SK-N-SH (cell line): ENCODE measurements at regions not wholly inside any gene's neighbourhood (a gene's known extent, or its start where the extent isn't known, plus 50 kb on each side); places are given as distances from the start of the nearest gene placed in this dataset.

Experiments used
- CTCF ChIA-PET: fragments of 300-600, 350-600 bp; formaldehyde crosslinking; extraction: SDS; loops from one replicate; lab custom pipeline; 2021; lab: Yijun Ruan, JAX
- POLR2A ChIA-PET: fragments of 350-600 bp; sonication (Branson Sonifier 250); formaldehyde crosslinking; extraction: SDS; loops from one replicate; lab custom pipeline; 2020; ENCODE audit warnings: antibody characterized with exemption, inconsistent platforms; lab: Yijun Ruan, JAX
- DNase-seq: peaks from one replicate; pipeline ENCODE4 v3.0.0; 2012
- H2AFZ ChIP-seq: fragments of 200-600 bp; sonication (generic); 2 replicates; pipeline ENCODE4 v1.8.1; 2016; ENCODE audit warnings: antibody characterized with exemption, mild to moderate bottlenecking, low read depth
- H3F3A ChIP-seq: fragments of 200-600 bp; sonication (generic); replicated peaks from 2 replicates; pipeline ENCODE3; 2016; ENCODE audit warnings: antibody characterized with exemption, mild to moderate bottlenecking; ENCODE audit not compliant: insufficient read depth
- H3K27ac ChIP-seq, 2 experiments: fragments of 200-500 bp in 1 of 2; fragments of 200-600 bp in 1 of 2; sonication (Bioruptor generic) in 1 of 2; sonication (generic), shearing (Covaris generic) in 1 of 2; 2 replicates each; pipeline versions ENCODE4 v1.5.1 to v1.6.1; 2014 to 2016; ENCODE audit warnings: low read depth in 2 of 2, inconsistent platforms in 1 of 2, low read length in 1 of 2, mild to moderate bottlenecking in 1 of 2, mixed read lengths in 1 of 2
- H3K27me3 ChIP-seq: fragments of 200-600 bp; sonication (generic), shearing (Covaris generic); 2 replicates; pipeline ENCODE4 v1.6.1; 2016; ENCODE audit warnings: mixed run types; ENCODE audit not compliant: insufficient read depth
- H3K36me3 ChIP-seq, 2 experiments: fragments of 200-500 bp in 1 of 2; fragments of 200-600 bp in 1 of 2; sonication (Bioruptor generic) in 1 of 2; sonication (generic) in 1 of 2; replicated peaks in 1 of 2; 2 replicates each; pipeline versions ENCODE3 to v1.5.1; 2014 to 2016; ENCODE audit warnings: low read length in 1 of 2, mild to moderate bottlenecking in 1 of 2; ENCODE audit not compliant: insufficient read depth in 2 of 2, control insufficient read depth in 1 of 2
- H3K4me1 ChIP-seq, 2 experiments: fragments of 200-500 bp in 1 of 2; fragments of 200-600 bp in 1 of 2; sonication (Bioruptor generic) in 1 of 2; sonication (generic), shearing (Covaris generic) in 1 of 2; 2 replicates each; pipeline versions ENCODE4 v1.5.1 to v1.6.1; 2014 to 2016; ENCODE audit warnings: low read depth in 1 of 2, low read length in 1 of 2, mixed run types in 1 of 2; ENCODE audit not compliant: insufficient read depth in 2 of 2, control insufficient read depth in 1 of 2
- H3K4me2 ChIP-seq: fragments of 200-600 bp; sonication (generic), shearing (Covaris generic); 2 replicates; pipeline ENCODE4 v1.6.1; 2017; ENCODE audit warnings: mixed run types
- H3K4me3 ChIP-seq, 2 experiments: fragments of 200-500 bp in 1 of 2; fragments of 200-600 bp in 1 of 2; sonication (Bioruptor generic) in 1 of 2; sonication (generic), shearing (Covaris generic) in 1 of 2; 2 replicates each; pipeline versions ENCODE4 v1.5.1 to v1.8.1; 2014 to 2016; ENCODE audit warnings: low read depth in 2 of 2, inconsistent platforms in 1 of 2, low read length in 1 of 2, mild to moderate bottlenecking in 1 of 2, mixed read lengths in 1 of 2, moderate library complexity in 1 of 2
- H3K79me2 ChIP-seq: fragments of 200-600 bp; sonication (generic); 2 replicates; pipeline ENCODE4 v1.8.1; 2017; ENCODE audit warnings: mild to moderate bottlenecking; ENCODE audit not compliant: insufficient read depth
- H3K9ac ChIP-seq: fragments of 200-600 bp; sonication (generic); 2 replicates; pipeline ENCODE4 v1.6.1; 2017; ENCODE audit warnings: mixed run types
- H3K9me2 ChIP-seq: fragments of 200-600 bp; sonication (generic); 2 replicates; pipeline ENCODE4 v1.6.1; 2017; ENCODE audit warnings: mixed run types
- H3K9me3 ChIP-seq: fragments of 200-600 bp; sonication (generic); 2 replicates; pipeline ENCODE4 v1.6.1; 2017; ENCODE audit warnings: mixed run types, mild to moderate bottlenecking, moderate library complexity
- H4K20me1 ChIP-seq: fragments of 200-600 bp; sonication (generic); 2 replicates; pipeline ENCODE4 v1.6.1; 2017; ENCODE audit warnings: mild to moderate bottlenecking, mixed run types; ENCODE audit not compliant: insufficient read depth
- CHD2 ChIP-seq: fragments of 150-350 bp; IDR thresholded peaks from 2 replicates; pipeline ENCODE4 v1.6.1; 2018; ENCODE audit warnings: low read length; ENCODE audit not compliant: partially characterized antibody
- CTCF ChIP-seq: fragments of 200-600 bp; sonication (generic); IDR thresholded peaks from 2 replicates; pipeline ENCODE4 v1.6.1; 2017; ENCODE audit warnings: antibody characterized with exemption, mild to moderate bottlenecking, moderate library complexity
- ELF1 ChIP-seq: IDR thresholded peaks from 2 replicates; pipeline ENCODE4 v1.4.0; 2012
- EP300 ChIP-seq, 2 experiments: IDR thresholded peaks; 2 replicates each; pipeline versions ENCODE4 v1.4.0 to v1.6.1; 2012; ENCODE audit warnings: borderline replicate concordance in 1 of 2, low read depth in 1 of 2, low read length in 1 of 2
- EZH2phosphoT487 ChIP-seq: fragments of 200-600 bp; sonication (generic); IDR thresholded peaks from 2 replicates; pipeline ENCODE4 v1.6.1; 2017; ENCODE audit warnings: low read depth, mixed run types, mild to moderate bottlenecking, antibody characterized with exemption, moderate library complexity, borderline replicate concordance
- FOSL2 ChIP-seq: IDR thresholded peaks from 2 replicates; pipeline ENCODE4 v1.4.0; 2012; ENCODE audit warnings: low read depth, mild to moderate bottlenecking, moderate library complexity, borderline replicate concordance
- FOXJ3 ChIP-seq: sonication (generic); formaldehyde crosslinking; IDR thresholded peaks from 2 replicates; pipeline ENCODE4 v1.5.1; 2020; ENCODE audit warnings: mild to moderate bottlenecking, missing genetic modification reagents
- FOXM1 ChIP-seq: IDR thresholded peaks from 2 replicates; pipeline ENCODE4 v1.4.0; 2012; ENCODE audit warnings: low read depth, mild to moderate bottlenecking
- GABPA ChIP-seq: IDR thresholded peaks from 2 replicates; pipeline ENCODE4 v1.4.0; 2012; ENCODE audit warnings: low read depth, mild to moderate bottlenecking
- MAX ChIP-seq: IDR thresholded peaks from 2 replicates; pipeline ENCODE4 v1.4.0; 2012; ENCODE audit warnings: low read depth
- MXI1 ChIP-seq: IDR thresholded peaks from 2 replicates; pipeline ENCODE4 v1.6.1; 2012; ENCODE audit warnings: mild to moderate bottlenecking, low read depth, low read length, improper control_type of control experiment
- NRF1 ChIP-seq: IDR thresholded peaks from 2 replicates; pipeline ENCODE4 v1.6.1; 2012; ENCODE audit warnings: low read depth, mild to moderate bottlenecking, low read length
- RCOR1 ChIP-seq: fragments of 150-350 bp; IDR thresholded peaks from 2 replicates; pipeline ENCODE4 v1.6.1; 2017; ENCODE audit warnings: antibody characterized with exemption, low read length
- RXRA ChIP-seq: IDR thresholded peaks from 2 replicates; pipeline ENCODE4 v1.4.0; 2012; ENCODE audit warnings: low read depth, mild to moderate bottlenecking, borderline replicate concordance
- SIN3A ChIP-seq: IDR thresholded peaks from 2 replicates; pipeline ENCODE4 v1.6.1; 2012; ENCODE audit warnings: low read depth, mild to moderate bottlenecking, low read length, moderate library complexity, borderline replicate concordance
- SMC3 ChIP-seq: IDR thresholded peaks from 2 replicates; pipeline ENCODE4 v1.6.1; 2012; ENCODE audit warnings: low read depth, low read length, improper control_type of control experiment
- TAF1 ChIP-seq: IDR thresholded peaks from 2 replicates; pipeline ENCODE4 v1.6.1; 2012; ENCODE audit warnings: low read depth, mild to moderate bottlenecking, low read length, moderate library complexity, borderline replicate concordance
- TEAD4 ChIP-seq: IDR thresholded peaks from 2 replicates; pipeline ENCODE4 v1.4.0; 2012; ENCODE audit warnings: mild to moderate bottlenecking, borderline replicate concordance; ENCODE audit not compliant: insufficient read depth
- YY1 ChIP-seq: IDR thresholded peaks from 2 replicates; pipeline ENCODE4 v1.4.0; 2012; ENCODE audit warnings: low read depth, mild to moderate bottlenecking
- ZBTB33 ChIP-seq: IDR thresholded peaks from 2 replicates; pipeline ENCODE4 v1.4.0; 2012; ENCODE audit warnings: low read depth, borderline replicate concordance
- WGBS: methylation state at CpG from one replicate; pipeline ENCODE4 v1.1.6; 2017; ENCODE audit warnings: low lambda C conversion rate; 5-methylcytosine and 5-hydroxymethylcytosine counted together

GRCh38 chr9:108789742-108790141 lies 66.0 kb downstream of the ACTL7B start:
- H3K9me3 ChIP-seq: no peaks in the 10 kb centered on the region
- ChIA-PET CTCF (no interaction called here), POLR2A (no interaction called here)
- no peak overlapping the region for H2AFZ ChIP-seq
- TF ChIP-seq FOXM1 (no peak), TAF1 (no peak), RCOR1 (no peak), NRF1 (no peak), ZBTB33 (no peak), YY1 (no peak), EP300 (IDR thresholded peaks at IDR 0.05; ENCODE audit: borderline replicate concordance in 1 of 2, low read depth in 1 of 2, low read length in 1 of 2) (no peak), SMC3 (no peak), GABPA (no peak), CTCF (no peak), TEAD4 (no peak), FOSL2 (no peak), ELF1 (no peak), CHD2 (no peak), RXRA (no peak), SIN3A (no peak), MAX (no peak), EZH2phosphoT487 (no peak), MXI1 (no peak), FOXJ3 (no peak)
- H3K36me3 ChIP-seq: no peaks in the 10 kb centered on the region
- H3K9ac ChIP-seq: no peak overlapping the region
- no peaks in the 10 kb centered on the region for H3F3A ChIP-seq
- no peaks in the 10 kb centered on the region for H3K79me2 ChIP-seq
- no peak overlapping the region for H3K4me2 ChIP-seq
- no peak for DNase-seq
- peaks cover 7% of the 10 kb centered on the region; the same call in 1 of the 2 replicates for H3K27me3 ChIP-seq
- H3K4me3 ChIP-seq: no peak overlapping the region
- no peaks in the 10 kb centered on the region for H3K9me2 ChIP-seq
- WGBS: 9% methylated on average over 2 of the region's 2 CpGs
- peaks cover 0 to 3% of the 10 kb centered on the region in 2 experiments; a peak in 1 of 4 replicates for H3K4me1 ChIP-seq
- no peaks in the 10 kb centered on the region for H4K20me1 ChIP-seq
- no peak overlapping the region for H3K27ac ChIP-seq
